Tibial nerve (tissue), 3 donors: ENCODE measurements at regions not wholly inside any gene's neighbourhood (a gene's known extent, or its start where the extent isn't known, plus 50 kb on each side); places are given as distances from the start of the nearest gene placed in this dataset.

Experiments
- POLR2A ChIP-seq, 2 donors: fragments of 450-650 bp; IDR thresholded peaks; one replicate each; pipeline ENCODE4 v1.6.1; 2017; ENCODE audit warnings: antibody characterized with exemption in 2 of 2, mild to moderate bottlenecking in 2 of 2, moderate library complexity in 2 of 2
- TF ChIP-seq, protein P1 (sequence below), 5 experiments: fragments of 200-600 bp in 3 of 5; fragments of 450-650 bp in 2 of 5; sonication (generic) in 3 of 5; IDR thresholded peaks; one replicate each; pipeline ENCODE4 v1.5.1; 2016 to 2019; ENCODE audit warnings: antibody characterized with exemption in 5 of 5, mild to moderate bottlenecking in 3 of 5, moderate library complexity in 2 of 5

DNA sequence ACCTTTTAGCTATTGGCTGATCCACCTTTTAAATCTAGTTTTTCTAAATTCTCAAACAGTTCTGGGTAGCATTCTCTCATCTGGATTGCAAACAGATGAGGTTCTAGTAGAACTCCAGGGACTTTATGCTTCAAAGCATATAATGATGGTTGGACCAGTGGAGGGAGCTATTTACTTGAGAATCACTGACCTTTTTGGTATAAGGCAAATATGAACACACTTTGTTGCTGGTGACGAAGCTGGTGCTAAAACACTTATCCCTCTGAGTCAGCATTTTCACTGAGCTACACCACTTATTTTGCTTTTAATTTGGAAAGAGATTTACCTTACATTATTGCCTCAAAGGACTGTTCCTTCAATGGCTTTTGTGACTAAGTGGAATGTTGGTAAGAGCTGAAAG, 58.6 kb upstream of the SLITRK3 start:
- no peak for TF ChIP-seq POLR2A (IDR thresholded peaks at IDR 0.05)
- TF ChIP-seq, protein P1, sequence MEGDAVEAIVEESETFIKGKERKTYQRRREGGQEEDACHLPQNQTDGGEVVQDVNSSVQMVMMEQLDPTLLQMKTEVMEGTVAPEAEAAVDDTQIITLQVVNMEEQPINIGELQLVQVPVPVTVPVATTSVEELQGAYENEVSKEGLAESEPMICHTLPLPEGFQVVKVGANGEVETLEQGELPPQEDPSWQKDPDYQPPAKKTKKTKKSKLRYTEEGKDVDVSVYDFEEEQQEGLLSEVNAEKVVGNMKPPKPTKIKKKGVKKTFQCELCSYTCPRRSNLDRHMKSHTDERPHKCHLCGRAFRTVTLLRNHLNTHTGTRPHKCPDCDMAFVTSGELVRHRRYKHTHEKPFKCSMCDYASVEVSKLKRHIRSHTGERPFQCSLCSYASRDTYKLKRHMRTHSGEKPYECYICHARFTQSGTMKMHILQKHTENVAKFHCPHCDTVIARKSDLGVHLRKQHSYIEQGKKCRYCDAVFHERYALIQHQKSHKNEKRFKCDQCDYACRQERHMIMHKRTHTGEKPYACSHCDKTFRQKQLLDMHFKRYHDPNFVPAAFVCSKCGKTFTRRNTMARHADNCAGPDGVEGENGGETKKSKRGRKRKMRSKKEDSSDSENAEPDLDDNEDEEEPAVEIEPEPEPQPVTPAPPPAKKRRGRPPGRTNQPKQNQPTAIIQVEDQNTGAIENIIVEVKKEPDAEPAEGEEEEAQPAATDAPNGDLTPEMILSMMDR (IDR thresholded peaks at IDR 0.05): no peak
